H7 (cell line): ENCODE measurements at regions not wholly inside any gene's neighbourhood (a gene's known extent, or its start where the extent isn't known, plus 50 kb on each side); places are given as distances from the start of the nearest gene placed in this dataset.

ENCODE experiments used
- DNase-seq: peaks from one replicate; pipeline ENCODE4 v3.0.0; 2012
- H3K27me3 ChIP-seq: 2 replicates; pipeline ENCODE4 v1.6.0; 2011; ENCODE audit warnings: mild to moderate bottlenecking, low read length; ENCODE audit not compliant: control insufficient read depth, insufficient read depth
- H3K36me3 ChIP-seq: replicated peaks from 2 replicates; pipeline ENCODE4 v1.5.1; 2011; ENCODE audit warnings: low read length; ENCODE audit not compliant: control insufficient read depth, insufficient read depth
- H3K4me3 ChIP-seq: 2 replicates; pipeline ENCODE4 v1.5.1; 2011; ENCODE audit warnings: low read depth, mild to moderate bottlenecking, control low read depth, low read length, moderate library complexity; ENCODE audit not compliant: insufficient read depth

DNA sequence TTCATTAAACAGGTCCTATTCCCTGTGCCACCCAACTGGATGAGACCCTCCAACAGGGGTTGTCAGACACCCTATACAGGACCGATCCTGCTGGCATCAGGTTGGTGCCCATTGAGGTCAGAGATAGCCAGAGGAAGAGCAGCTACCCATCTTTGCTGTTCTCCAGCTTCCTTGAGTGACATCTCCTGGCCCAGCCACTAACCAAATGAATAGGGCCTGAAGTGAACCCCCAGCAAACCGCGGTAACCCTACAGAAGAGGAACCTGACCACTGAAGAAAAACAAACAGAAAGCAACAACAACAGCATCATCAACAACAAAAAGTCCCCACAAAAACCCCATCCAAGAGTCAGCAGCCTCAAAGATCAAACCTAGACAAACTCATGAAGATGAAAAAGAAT lies 133.6 kb upstream of the ARPP21 start:
- Histone ChIP-seq H3K4me3 (no peak overlapping the region), H3K27me3 (no peaks in the 10 kb centered on the region; the same call in 1 of the 2 replicates), H3K36me3 (no peaks in the 10 kb centered on the region)
- DNase-seq = no peak

DNA sequence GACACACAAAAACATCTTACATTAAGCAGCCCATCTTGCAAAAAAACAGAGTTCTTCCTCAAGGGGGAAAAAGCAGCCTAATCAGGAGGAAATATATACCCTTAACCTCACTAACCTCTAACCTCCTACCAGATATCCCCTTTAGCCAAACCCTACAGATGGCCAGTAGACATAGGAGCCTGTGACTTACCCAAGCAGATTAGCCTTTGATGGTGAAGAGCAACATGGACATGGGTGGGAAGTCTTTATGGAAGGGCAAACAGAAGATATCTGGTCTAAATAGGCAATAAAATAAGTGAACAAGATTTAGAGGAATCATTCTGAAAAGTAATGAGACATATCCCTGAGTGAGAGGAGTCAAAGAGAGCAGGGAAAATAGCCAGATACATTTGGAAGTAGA lies 119.4 kb upstream of the ARPP21 start:
- no peak for DNase-seq
- H3K27me3 ChIP-seq = no peaks in the 10 kb centered on the region
- no peaks in the 10 kb centered on the region for H3K36me3 ChIP-seq
- H3K4me3 ChIP-seq = no peak overlapping the region

DNA sequence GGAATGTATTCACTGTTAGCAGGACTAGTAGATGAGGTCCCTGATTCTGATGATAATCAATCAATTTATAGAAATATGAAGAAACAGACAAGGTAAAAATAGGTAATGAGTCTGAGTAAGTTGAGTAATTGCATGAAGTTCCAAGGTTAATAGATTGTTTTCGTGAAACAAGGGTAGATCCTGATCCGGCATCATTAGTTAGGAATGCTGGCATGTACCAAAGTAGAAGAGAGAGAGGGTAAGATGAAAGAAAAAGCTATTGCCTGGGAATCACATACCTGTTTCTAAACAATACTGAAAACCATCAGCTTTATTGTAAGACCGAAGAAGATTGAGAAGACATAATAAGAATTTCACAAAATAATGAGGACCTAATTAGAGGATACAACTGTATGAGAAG lies 118.1 kb upstream of the ARPP21 start:
- DNase-seq = no peak
- no peak overlapping the region for H3K4me3 ChIP-seq
- H3K36me3 ChIP-seq = no peaks in the 10 kb centered on the region
- no peaks in the 10 kb centered on the region for H3K27me3 ChIP-seq

DNA sequence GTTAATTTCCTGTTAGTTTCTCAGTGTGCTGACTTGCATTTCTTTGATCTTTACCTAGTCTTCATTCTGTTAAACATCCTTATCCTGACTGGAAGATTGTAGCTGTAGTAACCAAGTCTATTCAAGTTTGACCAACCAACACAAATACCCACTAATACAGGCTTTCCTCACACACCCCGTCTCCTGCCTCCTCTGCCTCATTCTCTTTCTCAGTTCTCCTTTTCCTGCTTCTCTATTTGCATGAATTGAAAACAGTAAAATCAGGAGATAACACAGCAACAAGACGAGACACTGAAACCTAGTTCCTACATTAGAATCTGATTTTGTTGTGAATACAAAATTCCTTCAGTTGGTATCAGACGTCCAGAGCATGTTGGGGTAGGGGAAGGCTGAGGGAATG lies 116.9 kb upstream of the ARPP21 start:
- DNase-seq = no peak
- H3K36me3 ChIP-seq = no peaks in the 10 kb centered on the region
- H3K4me3 ChIP-seq = no peak overlapping the region
- no peaks in the 10 kb centered on the region for H3K27me3 ChIP-seq

DNA sequence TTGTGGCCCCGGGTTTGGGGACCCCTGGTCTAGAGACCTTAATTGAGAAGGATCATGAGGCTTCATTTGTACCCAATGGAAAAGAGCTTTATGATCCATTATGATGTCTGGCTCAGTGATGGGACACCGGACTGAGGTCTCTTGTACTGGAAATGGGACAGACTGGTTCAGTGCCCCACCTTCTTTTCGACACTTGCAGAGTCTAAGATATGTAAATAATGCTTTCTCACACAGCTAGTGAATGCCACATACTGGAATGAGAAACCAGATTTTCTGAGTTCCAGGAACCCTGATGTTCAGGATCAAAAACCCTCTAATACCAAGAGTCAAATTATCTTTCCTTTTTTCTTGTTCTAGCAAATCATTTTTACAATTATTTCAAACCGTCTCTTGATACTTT lies 116.3 kb upstream of the ARPP21 start:
- no peaks in the 10 kb centered on the region for H3K27me3 ChIP-seq
- no peaks in the 10 kb centered on the region for H3K36me3 ChIP-seq
- DNase-seq = no peak
- H3K4me3 ChIP-seq = no peak overlapping the region

DNA sequence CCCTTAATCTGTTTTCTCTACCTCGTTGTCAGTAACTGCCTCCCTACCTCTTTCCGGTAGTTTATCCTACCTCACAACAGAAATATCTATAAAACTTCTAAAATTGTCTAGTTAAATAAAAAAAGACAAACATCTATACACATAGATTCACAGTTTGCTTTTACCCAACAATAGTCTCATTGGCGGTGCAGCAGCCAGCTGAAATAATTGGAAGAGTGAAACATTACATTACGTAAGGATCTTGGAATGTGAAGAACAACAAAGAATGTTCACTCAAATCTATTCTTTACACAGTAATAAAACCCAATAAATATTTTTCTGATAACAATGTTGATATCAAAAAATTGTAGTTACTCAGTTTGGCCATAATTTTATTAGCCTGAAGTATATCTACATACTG lies 115.5 kb upstream of the ARPP21 start:
- DNase-seq = no peak
- Histone ChIP-seq H3K4me3 (no peak overlapping the region), H3K27me3 (no peaks in the 10 kb centered on the region), H3K36me3 (no peaks in the 10 kb centered on the region)

DNA sequence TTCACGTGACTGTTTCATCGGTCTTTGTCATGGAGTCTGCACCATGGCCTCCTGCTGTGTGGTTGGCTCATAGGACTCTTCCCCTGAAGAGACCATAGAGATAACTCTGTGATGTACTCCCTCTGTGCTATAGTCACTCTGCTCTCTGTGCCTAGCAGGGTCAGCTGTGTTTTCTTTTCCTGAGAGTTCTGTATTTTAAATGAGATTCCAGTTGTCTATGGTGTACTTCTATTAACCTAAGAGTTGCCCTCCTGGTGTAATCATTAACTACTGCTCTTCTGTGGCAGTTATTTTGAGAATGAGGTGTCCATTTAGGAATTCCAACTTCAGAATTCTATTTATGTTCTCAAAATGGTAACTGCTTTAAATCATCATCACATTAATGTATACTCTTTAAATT lies 114.5 kb upstream of the ARPP21 start:
- DNase-seq = no peak

DNA sequence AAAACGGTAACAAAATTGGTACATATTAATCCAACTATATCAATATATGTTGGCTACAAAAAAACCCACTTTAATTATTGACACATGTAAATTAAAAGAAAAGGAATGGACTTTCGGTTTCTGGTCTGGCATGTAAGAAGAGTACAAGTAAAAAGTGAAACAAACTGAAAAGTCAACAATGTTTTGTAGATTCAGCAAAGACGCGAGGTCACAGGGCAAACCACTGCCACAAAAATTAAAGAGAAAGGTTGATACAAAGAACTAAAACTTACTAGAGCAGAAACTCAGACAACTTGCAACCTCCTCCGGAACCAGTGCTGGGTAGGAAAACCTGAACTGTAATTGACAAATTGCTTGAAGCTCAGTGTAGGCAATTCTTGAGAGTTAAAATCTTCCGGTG lies 110.6 kb upstream of the ARPP21 start:
- Histone ChIP-seq H3K4me3 (no peak overlapping the region), H3K27me3 (no peaks in the 10 kb centered on the region), H3K36me3 (no peaks in the 10 kb centered on the region)
- DNase-seq = no peak

More for the DNA sequence above, 114.5 kb upstream of the ARPP21 start:
- H3K36me3 ChIP-seq = no peaks in the 10 kb centered on the region
- H3K27me3 ChIP-seq = no peaks in the 10 kb centered on the region
- H3K4me3 ChIP-seq = no peak overlapping the region

DNA sequence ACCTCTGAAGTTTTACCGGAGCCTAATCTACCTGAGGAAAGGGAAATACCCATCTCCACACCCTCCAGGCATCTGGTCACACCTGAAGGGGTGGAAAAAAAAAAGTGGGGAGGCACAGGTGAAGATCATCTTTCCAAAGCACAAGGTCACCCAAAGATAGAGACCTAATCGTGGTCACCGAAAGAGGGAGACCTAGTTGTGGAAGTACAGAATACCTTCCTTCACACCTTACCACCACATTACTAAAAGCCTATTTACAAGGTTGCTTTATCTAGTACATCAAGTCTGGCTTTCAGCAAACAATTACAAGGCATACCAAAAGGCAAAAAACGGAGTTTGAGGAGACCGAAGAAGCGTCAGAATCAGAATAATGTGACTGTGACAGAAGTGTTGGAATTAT lies 110.0 kb upstream of the ARPP21 start:
- no peak overlapping the region for H3K4me3 ChIP-seq
- no peaks in the 10 kb centered on the region for H3K27me3 ChIP-seq
- DNase-seq = no peak
- no peaks in the 10 kb centered on the region for H3K36me3 ChIP-seq

DNA sequence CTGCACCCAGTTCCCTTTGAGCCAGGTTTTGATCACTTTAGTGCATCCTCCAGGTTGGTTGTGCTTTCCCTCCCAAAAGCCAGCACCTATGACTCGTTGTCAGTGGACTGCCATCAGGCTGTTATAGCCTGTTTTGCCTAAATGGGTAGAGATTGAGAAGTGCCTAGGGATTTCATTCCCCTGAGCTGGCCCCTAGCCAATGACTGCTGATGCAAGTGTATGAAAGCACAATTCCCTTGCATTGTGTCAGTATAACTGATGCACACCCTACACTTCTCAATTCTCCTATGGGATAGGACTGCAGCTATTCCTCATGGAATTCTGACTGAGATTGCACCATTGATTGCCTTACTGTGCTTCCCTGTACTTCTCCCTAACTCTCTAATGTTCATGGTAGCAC lies 102.1 kb upstream of the ARPP21 start:
- Histone ChIP-seq H3K27me3 (no peaks in the 10 kb centered on the region), H3K36me3 (no peaks in the 10 kb centered on the region), H3K4me3 (no peak overlapping the region)
- no peak for DNase-seq

DNA sequence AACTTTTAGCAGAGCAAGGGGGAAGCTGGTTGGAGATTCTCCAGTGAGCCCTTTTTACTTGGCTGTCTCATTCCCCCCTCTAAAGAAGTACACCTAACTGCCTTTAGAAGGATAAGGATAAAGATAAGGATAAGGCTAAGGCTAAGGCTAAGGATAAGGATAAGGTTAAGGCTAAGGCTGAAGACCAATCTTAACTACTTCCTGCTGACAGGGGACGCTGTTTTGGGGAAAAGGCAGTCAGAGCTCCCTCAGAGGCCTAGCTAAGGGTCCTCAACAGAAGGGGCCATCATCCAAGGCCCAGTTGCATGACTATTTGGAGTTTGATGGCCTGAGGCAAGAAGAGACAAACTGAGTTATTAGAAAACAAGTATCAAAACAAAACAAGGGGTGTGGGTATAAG lies 94.3 kb upstream of the ARPP21 start:
- DNase-seq = no peak
- no peaks in the 10 kb centered on the region for H3K27me3 ChIP-seq
- no peaks in the 10 kb centered on the region for H3K36me3 ChIP-seq
- no peak overlapping the region for H3K4me3 ChIP-seq

DNA sequence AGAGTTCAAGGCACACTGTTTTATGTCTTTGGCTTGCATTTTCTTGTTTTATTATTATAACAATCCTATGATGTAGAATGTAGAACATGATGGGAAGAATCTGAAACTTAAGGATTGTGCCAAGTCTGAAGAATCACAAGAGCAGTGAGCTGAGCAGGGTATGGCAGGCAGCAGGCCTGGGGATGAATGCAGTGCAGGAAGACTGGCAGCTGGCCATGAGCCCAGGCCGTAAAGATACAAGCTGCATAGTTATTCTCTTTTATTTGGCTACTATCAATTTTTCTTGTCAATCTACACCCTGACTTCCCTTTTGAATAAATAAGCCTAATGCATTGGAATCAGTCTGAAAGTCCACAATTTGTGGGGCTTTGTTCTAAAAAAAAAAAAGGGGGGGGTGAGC lies 89.6 kb upstream of the ARPP21 start:
- Histone ChIP-seq H3K27me3 (no peaks in the 10 kb centered on the region), H3K36me3 (no peaks in the 10 kb centered on the region), H3K4me3 (no peak overlapping the region)
- DNase-seq = no peak

DNA sequence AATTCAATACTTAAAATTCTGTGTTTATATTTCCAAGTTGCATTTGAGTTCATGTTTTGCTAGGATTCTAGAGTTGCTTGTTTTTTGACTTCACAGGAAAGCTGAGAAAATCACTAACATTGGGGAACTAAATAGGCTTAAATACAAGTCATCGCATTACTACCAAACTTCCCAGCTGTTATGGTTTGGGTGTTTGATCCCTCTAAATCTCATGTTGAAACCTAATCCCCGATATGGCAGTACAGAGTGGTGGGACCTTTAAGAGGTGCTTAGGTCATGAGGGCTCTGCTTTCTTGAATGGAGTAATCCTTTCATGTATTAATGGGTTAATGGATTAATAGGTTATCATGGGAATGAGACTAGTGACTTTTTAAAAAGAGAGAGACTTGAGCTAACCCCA lies 77.2 kb upstream of the ARPP21 start:
- DNase-seq = no peak
- Histone ChIP-seq H3K4me3 (no peak overlapping the region), H3K27me3 (no peaks in the 10 kb centered on the region), H3K36me3 (no peaks in the 10 kb centered on the region)

DNA sequence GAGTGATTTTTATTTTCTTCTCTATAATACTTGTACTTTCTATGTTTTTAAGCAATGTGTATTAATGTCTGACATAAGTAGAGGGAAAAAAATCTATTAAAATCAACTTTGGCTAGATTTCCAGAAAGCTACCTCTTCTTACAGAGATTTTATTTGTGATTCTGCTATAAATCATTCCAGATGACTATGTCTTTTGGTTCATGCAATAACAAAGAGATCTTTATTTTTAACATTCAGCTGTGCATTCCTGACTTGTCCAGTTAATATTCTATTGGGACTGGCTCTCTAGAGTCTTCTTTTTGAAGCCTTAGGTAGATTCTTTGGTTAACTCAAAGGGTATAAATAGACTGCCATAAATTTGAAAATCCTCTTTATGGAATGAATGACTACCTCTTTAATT lies 74.3 kb upstream of the ARPP21 start:
- H3K36me3 ChIP-seq = no peaks in the 10 kb centered on the region
- DNase-seq = no peak
- no peaks in the 10 kb centered on the region for H3K27me3 ChIP-seq
- no peak overlapping the region for H3K4me3 ChIP-seq
